ENCODE measurements at regions not wholly inside any gene's neighbourhood (a gene's known extent, or its start where the extent isn't known, plus 50 kb on each side); places are given as distances from the start of the nearest gene placed in this dataset.

GRCh38 chr3:72105306-72105705 is 320.4 kb upstream of the PROK2 start (continued):
- TF ChIP-seq GABPA (IDR thresholded peaks at IDR 0.05; ENCODE audit: borderline replicate concordance, insufficient read depth, low read length), result no peak
- TF ChIP-seq SP1 (IDR thresholded peaks at IDR 0.05; ENCODE audit: low read depth, low read length), result no peak
- TF ChIP-seq KDM5A (IDR thresholded peaks at IDR 0.05; ENCODE audit: low read length), result no peak
- no peak for TF ChIP-seq SIRT6 (IDR thresholded peaks at IDR 0.05; ENCODE audit: low read length)

Data from H1 (cell line).